Lower lobe of right lung (tissue), 2 donors: ENCODE measurements at regions not wholly inside any gene's neighbourhood (a gene's known extent, or its start where the extent isn't known, plus 50 kb on each side); places are given as distances from the start of the nearest gene placed in this dataset.
"Not testable (repeated sequence)": the region's sequence is repeated elsewhere in the genome, so short reads cannot be mapped to it uniquely, and the experiment has no call there.

Source experiments
- ATAC-seq, 2 donors: fragments of 200-7000 bp; cut with Tn5 transposase; one replicate each; pipeline ENCODE4 v1.9.1; 2020 to 2022; ENCODE audit warnings: mild to moderate bottlenecking in 2 of 2, moderate library complexity in 2 of 2
- DNase-seq: peaks from one replicate; pipeline ENCODE4 v3.0.0-alpha.2; 2020
- H3K27ac ChIP-seq: fragments of 200-600 bp; one replicate; pipeline ENCODE4 v1.8.0; 2022
- H3K27me3 ChIP-seq: fragments of 200-600 bp; one replicate; pipeline ENCODE4 v1.8.0; 2022; ENCODE audit warnings: low read depth
- H3K36me3 ChIP-seq: fragments of 200-600 bp; one replicate; pipeline ENCODE4 v1.8.0; 2022; ENCODE audit warnings: mild to moderate bottlenecking
- H3K4me1 ChIP-seq: fragments of 200-600 bp; one replicate; pipeline ENCODE4 v1.8.0; 2022
- H3K4me3 ChIP-seq: fragments of 200-600 bp; one replicate; pipeline ENCODE4 v1.8.0; 2022; ENCODE audit warnings: mild to moderate bottlenecking
- H3K9me3 ChIP-seq: fragments of 200-600 bp; one replicate; pipeline ENCODE4 v1.8.0; 2022
- CTCF ChIP-seq: fragments of 200-600 bp; IDR thresholded peaks from one replicate; pipeline ENCODE4 v1.8.0; 2022; ENCODE audit warnings: antibody characterized with exemption, mild to moderate bottlenecking
- intact Hi-C: fragments of 100-400 bp; cut with DNase I; formaldehyde crosslinking; loops from one replicate; pipeline ENCODE4 v1.11.0; 2022
- donor health status: DM: no; HTN: yes; CAD: no; lungs with severe emphysema.

GRCh38 chr3:36065321-36065720, 315.0 kb upstream of the STAC start:
- Histone ChIP-seq H3K4me3 (no peak overlapping the region), H3K27me3 (no peaks in the 10 kb centered on the region), H3K9me3 (no peaks in the 10 kb centered on the region), H3K36me3 (no peaks in the 10 kb centered on the region), H3K27ac (no peak overlapping the region), H3K4me1 (no peaks in the 10 kb centered on the region)
- no peak for DNase-seq
- intact Hi-C loops: no loop called here
- ATAC-seq: no peak
- no peak for TF ChIP-seq CTCF

- no peaks in the 10 kb centered on the region for H3K36me3 ChIP-seq
- H3K4me3 ChIP-seq: no peak overlapping the region
- TF ChIP-seq CTCF: no peak
- no peak overlapping the region for H3K27ac ChIP-seq
- ATAC-seq (no peak), DNase-seq (no peak)
- intact Hi-C loops: no loop called here
- no peaks in the 10 kb centered on the region for H3K27me3 ChIP-seq
- H3K9me3 ChIP-seq: no peaks in the 10 kb centered on the region
- no peaks in the 10 kb centered on the region for H3K4me1 ChIP-seq
These were observed 304.8 kb upstream of the STAC start for GRCh38 chr3:36075491-36075890.

- intact Hi-C loops: no loop called here
- DNase-seq: no peak
- no peak for ATAC-seq
- TF ChIP-seq CTCF: no peak
- no peak overlapping the region for H3K4me3 ChIP-seq
- H3K9me3 ChIP-seq: no peaks in the 10 kb centered on the region
- H3K27me3 ChIP-seq: no peaks in the 10 kb centered on the region
- no peaks in the 10 kb centered on the region for H3K36me3 ChIP-seq
- H3K4me1 ChIP-seq: no peaks in the 10 kb centered on the region
- H3K27ac ChIP-seq: no peak overlapping the region
These were observed 303.0 kb upstream of the STAC start for GRCh38 chr3:36077320-36077719.

GRCh38 chr3:36082958-36083357, 297.3 kb upstream of the STAC start:
- H3K27ac ChIP-seq, H3K9me3 ChIP-seq, intact Hi-C loops, H3K4me1 ChIP-seq, H3K4me3 ChIP-seq, ATAC-seq, H3K36me3 ChIP-seq, H3K27me3 ChIP-seq, DNase-seq: not testable (repeated sequence)

GRCh38 chr3:36095238-36095637, 285.1 kb upstream of the STAC start:
- H3K4me3 ChIP-seq: no peak overlapping the region
- H3K36me3 ChIP-seq: no peaks in the 10 kb centered on the region
- TF ChIP-seq CTCF: no peak
- peak in 1 of 2 donors; percentile 23 for ATAC-seq
- no peak overlapping the region for H3K27ac ChIP-seq
- no peaks in the 10 kb centered on the region for H3K27me3 ChIP-seq
- DNase-seq: no peak
- no peaks in the 10 kb centered on the region for H3K9me3 ChIP-seq
- no peaks in the 10 kb centered on the region for H3K4me1 ChIP-seq
- intact Hi-C loops: no loop called here

GRCh38 chr3:36097209-36097608, 283.1 kb upstream of the STAC start:
- Histone ChIP-seq H3K36me3 (no peaks in the 10 kb centered on the region), H3K9me3 (no peaks in the 10 kb centered on the region), H3K27ac (no peak overlapping the region), H3K4me3 (no peak overlapping the region), H3K4me1 (no peaks in the 10 kb centered on the region), H3K27me3 (no peaks in the 10 kb centered on the region)
- DNase-seq: no peak
- intact Hi-C loops: no loop called here
- ATAC-seq: no peak
- no peak for TF ChIP-seq CTCF
